GM18517 (cell line): ENCODE measurements at regions not wholly inside any gene's neighbourhood (a gene's known extent, or its start where the extent isn't known, plus 50 kb on each side); places are given as distances from the start of the nearest gene placed in this dataset.
"Not testable (repeated sequence)": the region's sequence is repeated elsewhere in the genome, so short reads cannot be mapped to it uniquely, and the experiment has no call there.

Experiments
- ATAC-seq: cut with Tn5 transposase; IDR thresholded peaks from one replicate; pipeline ENCODE4 v1.9.1; 2021; ENCODE audit warnings: mild to moderate bottlenecking, moderate library complexity; ENCODE audit not compliant: unreplicated experiment

DNA sequence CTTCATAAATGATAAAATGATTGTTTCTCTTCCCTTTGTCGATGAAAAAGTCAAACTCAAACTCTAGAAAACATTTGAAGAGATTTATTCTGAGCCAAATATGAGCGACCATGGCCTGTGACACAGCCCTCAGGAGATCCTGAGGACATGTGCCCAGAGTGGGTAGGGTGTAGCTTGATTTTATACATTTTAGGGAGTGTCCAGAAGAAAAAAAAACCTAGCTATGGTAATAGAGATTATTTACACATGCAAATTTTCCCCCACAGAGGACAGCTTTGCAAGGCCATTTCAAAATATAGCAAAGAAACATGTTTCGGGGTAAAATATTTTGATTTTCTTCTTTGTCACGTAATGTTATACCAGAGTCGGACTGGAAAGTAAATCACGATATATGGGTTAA is 92.4 kb upstream of the TRIB2 start:
- ATAC-seq: no peak

DNA sequence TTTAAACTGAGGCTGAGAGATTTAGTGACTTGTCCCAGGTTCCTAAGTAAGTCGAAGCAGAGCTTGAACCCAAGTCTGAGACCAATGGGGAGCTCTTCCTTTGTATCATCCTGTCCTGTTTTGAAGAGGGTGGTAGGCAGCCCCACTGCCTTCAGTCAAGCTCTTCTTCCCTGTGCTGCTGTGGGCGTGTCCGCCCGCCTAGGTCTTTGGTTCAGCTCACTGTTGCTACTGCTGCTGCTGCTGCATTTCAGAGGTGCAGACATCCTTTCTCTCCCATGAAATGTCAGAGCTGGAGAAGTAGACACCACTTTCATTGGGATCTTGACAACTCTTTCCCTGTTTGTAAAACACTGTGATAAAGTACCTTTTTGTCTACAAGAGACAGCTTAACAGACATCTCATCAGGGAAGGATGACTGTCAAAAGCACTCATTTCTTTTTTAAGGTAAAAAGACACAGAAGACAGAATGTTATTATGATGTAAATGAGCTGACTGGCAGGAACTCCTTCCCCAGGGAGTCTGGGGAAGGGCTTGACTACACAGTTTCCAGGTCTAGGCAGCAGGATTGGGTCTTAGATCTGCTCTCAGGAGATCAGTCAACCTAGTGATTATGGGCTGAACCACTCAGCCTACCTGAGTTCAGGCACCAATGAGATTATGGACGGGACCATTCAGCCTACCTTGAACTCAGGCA is 91.7 kb upstream of the TRIB2 start:
- no peak for ATAC-seq

DNA sequence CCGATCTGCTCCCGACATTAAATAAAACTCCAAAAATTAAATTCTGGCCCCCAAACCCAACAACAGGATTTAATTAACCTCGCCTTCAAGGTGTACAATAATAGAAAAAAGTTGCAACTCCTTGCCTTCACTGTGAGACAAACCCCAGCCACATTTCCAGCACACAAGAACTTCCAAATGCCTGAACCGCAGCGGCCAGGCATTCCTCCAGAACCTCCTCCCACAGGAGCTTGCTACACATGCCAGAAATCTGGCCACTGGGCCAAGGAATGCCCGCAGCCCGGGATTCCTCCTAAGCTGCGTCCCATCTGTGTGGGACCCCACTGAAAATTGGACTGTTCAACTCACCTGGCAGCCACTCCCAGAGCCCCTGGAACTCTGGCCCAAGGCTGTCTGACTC is 88.2 kb upstream of the TRIB2 start:
- not testable (repeated sequence) for ATAC-seq

DNA sequence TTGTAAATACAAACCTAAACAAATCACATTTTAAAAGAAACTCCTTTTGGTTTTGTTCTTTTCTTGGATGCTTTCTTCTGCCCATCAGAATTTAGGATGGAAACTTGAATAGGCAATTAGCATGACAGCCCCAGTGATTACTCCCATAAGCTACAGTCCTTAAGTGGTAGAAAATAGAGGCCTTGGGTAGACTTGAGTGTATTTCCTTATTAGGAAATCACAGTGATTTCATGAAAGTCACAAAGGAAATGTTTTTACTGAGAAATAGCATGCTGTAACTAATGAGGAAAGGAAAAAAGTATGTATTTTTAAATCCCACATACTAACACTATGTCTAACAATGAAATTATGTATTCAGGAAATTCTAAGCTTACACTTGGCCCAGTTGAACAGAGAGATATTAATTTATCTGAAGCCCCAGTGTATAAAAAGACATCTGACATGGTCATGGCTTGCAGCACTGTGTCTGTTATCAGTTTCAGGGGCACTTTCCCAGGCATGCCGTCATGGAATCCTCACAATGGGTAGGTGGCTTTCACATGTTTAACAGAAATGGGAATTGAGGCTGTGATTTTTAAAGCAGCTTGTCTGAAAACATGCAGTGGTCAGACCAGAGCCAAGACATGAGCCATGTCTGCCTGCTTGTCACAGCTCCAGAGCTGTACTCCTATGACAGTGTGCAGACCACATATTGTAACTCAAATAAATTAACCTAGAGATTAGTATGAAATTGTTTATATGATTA is 79.7 kb upstream of the TRIB2 start:
- no peak for ATAC-seq

DNA sequence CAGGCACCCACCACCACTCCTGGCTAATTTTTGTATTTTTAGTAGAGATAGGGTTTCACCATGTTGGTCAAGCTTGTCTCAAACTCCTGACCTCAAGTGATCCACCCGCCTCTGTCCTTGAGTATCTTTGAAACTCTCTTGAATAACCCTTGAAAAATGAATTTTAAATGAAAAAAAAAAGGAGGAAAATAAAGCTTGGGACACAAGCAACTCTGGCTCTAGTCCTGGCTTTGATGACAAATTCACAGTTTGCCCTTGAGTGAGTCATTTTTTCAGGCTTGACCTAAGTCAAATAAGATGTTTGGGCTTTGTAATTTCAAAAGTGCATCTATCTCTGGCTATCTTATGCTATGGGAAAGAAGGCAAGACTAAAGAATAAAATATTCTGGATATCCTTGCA is 79.0 kb upstream of the TRIB2 start:
- no peak for ATAC-seq

DNA sequence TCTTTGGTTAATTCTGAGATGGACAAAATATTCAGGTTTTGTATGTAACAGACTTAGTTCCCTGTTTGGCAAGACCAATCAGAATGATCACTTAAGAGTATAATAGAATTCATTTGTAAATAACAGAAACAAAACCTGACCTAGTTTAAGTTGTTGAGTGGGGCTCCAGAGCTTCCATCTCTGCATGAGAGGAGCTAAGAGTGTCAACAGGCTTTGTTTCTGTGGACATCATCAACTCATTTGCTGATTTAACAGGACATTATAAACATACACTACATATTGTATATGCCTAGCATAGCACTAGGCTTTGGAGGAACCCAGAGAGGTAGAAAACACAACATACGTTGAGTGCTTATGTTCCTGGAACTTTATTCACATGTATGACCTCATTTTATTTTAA is 75.3 kb upstream of the TRIB2 start:
- no peak for ATAC-seq

DNA sequence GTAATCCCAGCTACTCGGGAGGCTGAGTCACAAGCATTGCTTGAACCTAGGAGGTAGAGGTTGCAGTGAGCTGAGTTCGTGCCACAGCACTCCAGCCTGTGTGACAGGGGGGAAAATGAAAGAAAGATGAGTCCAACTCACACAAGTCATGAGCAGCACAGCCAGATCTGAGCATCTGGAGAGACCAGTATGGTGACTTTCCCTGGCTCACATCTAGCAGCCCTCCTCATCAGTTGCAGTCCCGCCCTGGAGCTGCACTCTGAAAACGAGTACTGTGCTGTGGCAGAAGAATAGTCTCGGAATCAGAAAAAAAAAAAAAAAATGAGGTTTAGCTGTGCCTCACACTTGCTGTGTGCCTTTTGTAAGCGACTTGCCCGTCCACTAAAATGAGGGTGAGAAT is 74.4 kb upstream of the TRIB2 start:
- ATAC-seq: no peak

DNA sequence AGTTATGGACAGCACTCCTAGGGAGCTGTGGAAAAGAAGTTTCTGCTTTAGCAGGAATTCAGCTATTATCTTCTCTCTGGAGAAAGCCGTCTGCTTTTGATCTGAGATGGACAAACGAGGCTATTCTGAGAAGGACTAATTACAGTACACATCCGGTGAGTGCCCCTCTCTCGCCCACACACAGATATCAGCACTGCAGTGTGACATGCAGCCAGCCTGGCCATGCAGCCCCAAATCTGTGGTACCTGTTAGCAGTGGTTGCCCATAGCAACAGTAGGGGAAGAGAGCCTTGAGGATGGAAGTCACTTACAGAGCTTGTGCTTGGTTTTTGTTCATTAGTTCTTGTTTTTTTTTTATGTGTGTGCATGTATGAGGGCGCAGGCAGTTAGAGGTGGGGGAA is 73.9 kb upstream of the TRIB2 start:
- ATAC-seq: no peak

DNA sequence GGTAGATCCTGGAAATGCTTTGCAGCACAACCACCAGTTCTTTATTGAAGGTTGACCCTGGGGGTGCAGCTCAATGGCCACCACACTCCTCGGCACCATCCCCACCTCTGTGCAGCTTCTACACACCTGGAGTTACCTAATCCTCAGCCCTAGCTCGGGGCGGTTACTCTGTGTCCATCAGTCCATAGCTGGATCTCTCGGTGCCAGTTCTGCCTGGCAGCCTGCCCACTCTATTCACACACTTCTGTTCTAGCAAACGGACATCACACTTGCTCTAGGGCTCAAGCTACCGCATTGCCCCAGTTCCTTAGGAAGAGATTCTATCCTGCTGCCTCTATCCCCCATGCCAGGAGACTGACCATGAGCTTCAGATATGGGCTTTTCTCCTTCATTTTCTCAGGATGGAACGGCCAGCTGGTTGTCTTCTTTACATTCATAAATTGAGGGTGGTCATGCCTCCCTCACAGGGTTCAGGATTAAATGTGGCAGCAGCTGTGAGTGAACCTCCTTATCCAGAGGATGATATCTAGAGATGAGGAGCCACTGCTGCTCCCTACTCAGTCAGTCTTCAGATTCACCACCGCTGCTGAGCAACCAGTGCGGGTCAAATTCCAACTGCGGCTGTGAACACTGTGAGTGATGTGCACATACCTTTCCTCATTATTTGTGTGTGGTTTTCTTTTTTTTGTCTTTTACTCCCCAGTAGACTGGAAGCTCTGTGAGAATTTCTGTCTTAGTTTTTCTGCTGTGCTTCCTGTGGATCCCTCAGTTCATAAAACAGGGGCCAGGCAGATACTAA is 66.9 kb upstream of the TRIB2 start:
- ATAC-seq: no peak

DNA sequence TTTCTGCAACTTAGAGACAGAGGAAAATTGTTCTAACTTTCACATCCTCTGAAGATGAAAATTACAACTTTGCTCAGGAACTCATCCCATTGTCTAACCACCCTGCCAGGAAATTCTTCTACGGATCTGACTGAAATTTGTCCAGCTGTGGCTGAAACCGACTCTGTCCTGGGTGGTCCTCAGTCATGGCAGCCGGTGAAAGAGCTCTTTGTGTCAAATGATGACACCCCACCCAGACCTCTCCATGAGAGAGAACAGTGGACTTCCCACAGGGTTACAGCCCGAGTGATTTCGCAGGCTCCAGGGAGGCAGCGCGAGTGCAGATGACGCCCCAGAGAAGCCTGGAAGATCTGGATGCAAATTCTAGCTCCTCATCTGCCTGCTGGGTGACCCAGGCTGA is 65.1 kb upstream of the TRIB2 start:
- ATAC-seq: no peak

DNA sequence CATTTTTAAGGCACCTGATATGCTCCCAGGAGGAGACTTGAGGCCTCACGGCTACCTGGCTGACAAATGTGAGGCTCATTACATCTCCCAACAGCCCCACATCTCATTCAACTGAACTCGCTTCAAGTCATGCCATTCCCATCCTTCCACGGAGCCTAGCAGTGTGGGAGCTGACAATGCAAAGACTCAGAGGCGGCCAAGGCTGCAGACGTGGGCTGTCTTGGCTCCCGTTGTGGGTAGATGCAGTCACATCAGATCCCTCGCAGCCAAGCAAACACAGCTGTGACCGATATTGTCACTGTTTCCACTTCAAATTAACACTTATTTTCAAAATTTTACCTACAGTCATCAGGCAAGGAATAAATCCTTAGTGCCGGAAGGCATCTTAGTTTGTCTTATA is 64.0 kb upstream of the TRIB2 start:
- no peak for ATAC-seq

DNA sequence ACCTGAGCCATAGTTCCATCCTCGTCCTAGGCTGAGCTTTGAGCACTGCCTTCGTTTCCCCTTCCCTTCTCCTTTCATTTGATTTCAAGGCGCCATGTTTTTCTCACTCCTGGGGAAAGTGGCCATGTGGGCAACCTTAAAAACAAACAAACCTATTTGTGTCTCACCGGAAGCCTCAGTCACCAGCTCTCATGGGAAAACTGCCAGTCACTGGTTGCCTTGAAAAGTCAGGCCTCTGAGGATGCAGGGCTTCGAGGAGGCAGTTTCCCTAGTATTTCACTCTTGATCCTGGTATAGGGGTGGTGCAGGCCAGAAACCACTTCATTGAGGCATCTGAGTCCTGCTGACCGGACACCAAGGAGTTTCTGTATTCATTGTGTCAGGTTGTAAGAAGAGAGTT is 59.2 kb upstream of the TRIB2 start:
- ATAC-seq: no peak

DNA sequence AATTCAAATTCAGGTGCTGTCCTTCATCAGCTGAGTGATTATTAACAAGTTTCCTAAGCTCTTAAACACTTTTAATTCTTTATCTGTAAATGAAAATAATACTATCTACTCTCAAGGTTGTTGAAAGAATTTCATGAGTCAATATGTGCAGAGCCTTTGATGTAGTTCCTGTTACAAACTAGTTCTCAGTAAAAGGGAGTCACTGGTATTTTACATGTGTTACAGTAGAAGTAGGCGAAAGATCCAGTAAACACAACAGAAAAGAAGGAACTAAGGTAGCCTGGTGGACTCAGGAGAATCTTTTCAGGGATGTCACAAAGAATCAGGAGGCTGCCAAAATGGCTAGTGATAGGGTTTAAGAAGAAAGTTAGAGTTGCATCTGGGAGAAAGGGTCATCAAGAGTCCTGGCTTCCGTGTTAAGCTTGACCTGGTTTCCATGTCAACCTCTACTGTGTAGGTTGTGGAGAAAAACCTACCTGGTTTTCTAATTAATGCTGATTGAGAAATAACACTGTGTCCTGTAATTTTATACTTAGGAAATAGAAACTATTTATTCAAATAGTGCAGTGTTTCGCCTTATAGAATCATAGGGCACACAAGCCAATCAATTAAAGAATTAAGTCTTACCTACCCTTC is 58.3 kb upstream of the TRIB2 start:
- ATAC-seq: no peak

DNA sequence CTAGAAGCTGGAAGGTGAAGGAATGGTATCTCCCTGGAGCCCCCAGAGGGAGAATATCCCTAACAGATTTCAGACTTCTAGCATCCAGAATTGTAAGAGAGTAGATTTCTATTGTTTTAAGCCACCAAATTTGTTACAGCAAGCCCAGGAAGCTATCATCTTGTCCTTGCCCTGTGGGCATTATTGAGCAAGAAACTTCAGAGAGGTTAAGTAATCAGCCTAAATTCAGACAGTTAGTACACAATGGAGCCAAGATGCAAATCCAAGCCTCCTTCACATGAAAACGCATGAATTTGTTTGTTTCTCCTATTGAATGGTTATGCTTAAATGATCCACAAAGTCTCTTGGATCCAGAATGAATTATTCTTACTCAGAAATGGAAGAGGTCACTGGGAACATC is 55.2 kb upstream of the TRIB2 start:
- no peak for ATAC-seq

DNA sequence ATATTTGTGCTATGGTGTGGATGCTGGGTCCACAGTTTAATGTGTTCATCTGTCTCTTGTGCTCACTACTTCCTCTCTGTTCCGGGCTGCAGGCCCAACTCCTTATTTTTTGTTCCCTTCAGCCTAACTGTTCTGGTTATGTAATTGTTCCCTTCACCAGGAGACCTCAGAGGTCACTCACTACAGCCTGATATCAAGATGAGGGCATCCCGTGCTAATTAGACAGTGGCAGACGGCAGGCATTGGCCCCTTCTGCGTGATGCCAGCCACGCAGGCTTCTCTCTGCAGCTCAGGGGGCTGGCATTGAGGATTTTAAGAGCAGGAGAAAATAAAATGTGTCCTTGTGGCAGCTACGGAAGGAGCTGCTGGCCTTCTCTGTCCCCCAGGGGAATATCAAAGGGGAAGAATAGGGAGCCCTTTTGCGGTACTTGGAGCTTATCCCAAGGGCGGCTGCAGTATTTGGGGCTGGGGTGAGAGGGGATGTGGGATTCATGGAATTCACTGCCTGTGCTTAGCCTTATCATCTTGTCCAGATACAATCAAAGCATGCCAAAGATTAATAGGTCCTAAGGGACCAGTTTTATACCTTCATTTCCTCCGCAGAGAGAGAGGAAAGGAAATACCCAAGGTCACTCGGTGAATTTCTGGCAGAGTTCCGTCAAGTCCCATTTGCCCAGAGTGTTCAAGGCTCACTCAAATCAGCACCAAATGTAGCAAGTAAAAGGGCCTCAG is 53.3 kb upstream of the TRIB2 start:
- ATAC-seq: no peak

DNA sequence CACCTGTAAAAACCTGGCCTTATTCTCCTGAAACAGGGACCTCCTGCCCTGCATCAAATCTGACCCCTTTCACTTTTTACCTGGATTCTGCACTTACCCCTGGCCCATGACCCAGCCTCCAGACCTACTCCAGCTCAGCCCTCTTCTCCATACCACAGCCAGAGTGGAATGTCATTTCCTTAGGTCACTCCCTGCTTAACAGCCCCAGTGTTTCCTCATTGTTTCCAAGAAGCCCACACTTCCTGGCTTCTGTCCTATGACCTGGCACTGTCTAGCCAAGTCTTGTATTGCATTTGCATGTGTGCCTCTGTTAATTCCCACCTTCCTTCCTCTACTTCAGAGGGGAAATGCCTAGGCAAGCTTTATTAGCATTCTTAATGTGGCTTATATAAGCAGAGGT is 51.4 kb upstream of the TRIB2 start:
- no peak for ATAC-seq

DNA sequence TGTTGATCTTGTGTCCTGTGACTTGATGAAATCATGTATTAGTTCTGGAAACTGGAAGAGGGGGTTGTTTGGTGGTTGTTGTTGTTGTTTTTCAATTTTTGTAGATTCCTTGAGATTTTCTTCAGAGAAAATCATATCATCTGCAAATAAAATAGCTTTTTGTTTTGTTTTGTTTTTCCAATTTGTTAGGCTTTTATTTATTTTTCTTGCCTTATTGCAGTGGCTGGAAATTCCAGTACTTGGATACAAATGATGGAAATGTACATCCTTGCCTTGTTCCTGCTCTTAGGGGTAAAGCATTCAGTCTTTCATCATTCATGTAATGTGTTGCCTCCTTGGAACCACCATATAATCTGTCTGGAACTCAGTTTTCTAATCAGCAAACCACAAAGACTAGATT is 50.3 kb upstream of the TRIB2 start:
- no peak for ATAC-seq
